ENCODE measurements at regions not wholly inside any gene's neighbourhood (a gene's known extent, or its start where the extent isn't known, plus 50 kb on each side); places are given as distances from the start of the nearest gene placed in this dataset.

DNA sequence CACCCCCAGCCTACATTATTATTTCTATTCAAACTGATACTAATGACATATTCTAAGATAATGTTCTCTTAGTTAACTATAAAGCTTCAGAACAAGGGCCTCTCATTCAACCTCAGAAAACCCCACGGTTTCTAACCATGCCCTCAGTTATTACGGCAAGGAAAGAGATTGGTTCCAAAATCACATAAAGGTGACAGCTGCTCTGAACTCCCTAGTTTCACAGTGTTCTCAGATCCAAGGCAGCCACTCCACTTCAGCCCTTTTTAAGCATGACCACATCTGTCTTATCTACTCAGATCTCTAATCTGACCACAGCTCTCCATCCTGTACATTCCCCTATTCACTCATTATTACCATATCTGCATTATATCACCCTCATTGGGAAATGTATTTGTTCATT, 98.8 kb upstream of the CEP85L start:
- TF ChIP-seq, protein P1, sequence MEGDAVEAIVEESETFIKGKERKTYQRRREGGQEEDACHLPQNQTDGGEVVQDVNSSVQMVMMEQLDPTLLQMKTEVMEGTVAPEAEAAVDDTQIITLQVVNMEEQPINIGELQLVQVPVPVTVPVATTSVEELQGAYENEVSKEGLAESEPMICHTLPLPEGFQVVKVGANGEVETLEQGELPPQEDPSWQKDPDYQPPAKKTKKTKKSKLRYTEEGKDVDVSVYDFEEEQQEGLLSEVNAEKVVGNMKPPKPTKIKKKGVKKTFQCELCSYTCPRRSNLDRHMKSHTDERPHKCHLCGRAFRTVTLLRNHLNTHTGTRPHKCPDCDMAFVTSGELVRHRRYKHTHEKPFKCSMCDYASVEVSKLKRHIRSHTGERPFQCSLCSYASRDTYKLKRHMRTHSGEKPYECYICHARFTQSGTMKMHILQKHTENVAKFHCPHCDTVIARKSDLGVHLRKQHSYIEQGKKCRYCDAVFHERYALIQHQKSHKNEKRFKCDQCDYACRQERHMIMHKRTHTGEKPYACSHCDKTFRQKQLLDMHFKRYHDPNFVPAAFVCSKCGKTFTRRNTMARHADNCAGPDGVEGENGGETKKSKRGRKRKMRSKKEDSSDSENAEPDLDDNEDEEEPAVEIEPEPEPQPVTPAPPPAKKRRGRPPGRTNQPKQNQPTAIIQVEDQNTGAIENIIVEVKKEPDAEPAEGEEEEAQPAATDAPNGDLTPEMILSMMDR (IDR thresholded peaks at IDR 0.05) = no peak
- H3K27ac ChIP-seq = no peak overlapping the region
- no peaks in the 10 kb centered on the region for H3K27me3 ChIP-seq
- H3K4me1 ChIP-seq (ENCODE audit: control insufficient read depth in 1 of 2, insufficient read depth in 1 of 2, low read depth in 1 of 2, low read length in 1 of 2) = peaks cover 35 to 39% of the 10 kb centered on the region in 2 experiments
- no peaks in the 10 kb centered on the region for H3K36me3 ChIP-seq
- no peaks in the 10 kb centered on the region for H3K9me3 ChIP-seq
- H3K4me3 ChIP-seq (ENCODE audit: low read depth in 1 of 2, low read length in 1 of 2) = no peak overlapping the region

DNA sequence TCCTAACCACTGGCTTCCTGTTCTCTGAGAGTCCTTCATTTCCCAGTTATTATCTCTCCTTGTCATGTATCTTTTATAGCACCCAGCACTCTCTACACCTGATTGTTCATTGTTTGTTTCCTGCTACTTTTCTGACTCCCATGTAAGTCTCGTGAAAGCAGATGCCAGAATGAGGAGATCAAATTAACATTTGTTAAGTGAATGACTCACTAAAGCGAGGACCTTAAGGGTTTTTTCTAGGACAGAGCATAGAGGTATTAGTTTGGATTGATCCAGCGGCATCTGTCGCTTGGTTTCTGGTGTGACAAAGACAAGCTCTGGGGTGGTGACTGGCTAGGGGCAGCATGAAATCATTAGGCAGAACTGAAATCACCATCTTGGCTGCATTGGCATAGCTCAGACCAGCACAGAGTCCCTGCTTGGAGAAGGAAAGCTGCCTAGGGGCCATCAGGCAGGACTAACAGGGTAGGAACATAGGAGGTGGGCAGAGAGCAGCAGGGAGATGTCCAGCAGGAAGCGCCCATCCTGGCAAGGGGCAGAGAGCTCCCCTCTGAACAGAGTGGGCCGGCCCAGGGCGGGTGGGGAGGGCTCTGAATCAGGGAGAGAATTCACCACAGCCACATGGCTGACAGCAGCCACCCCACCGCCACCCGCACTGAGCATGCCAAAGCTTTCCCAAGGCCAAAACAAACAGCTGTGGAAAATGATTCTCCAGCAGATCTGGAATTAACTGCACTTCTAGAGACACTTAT, 97.1 kb upstream of the CEP85L start:
- TF ChIP-seq, protein P1 (IDR thresholded peaks at IDR 0.05) = no peak
- Histone ChIP-seq H3K36me3 (no peaks in the 10 kb centered on the region), H3K4me3 (ENCODE audit: low read depth in 1 of 2, low read length in 1 of 2) (peak overlapping the region in 1 of 2 experiments; percentile 19), H3K9me3 (no peaks in the 10 kb centered on the region), H3K4me1 (ENCODE audit: control insufficient read depth in 1 of 2, insufficient read depth in 1 of 2, low read depth in 1 of 2, low read length in 1 of 2) (peaks cover 37 to 50% of the 10 kb centered on the region in 2 experiments), H3K27ac (peak overlapping the region; percentile 87), H3K27me3 (no peaks in the 10 kb centered on the region)

DNA sequence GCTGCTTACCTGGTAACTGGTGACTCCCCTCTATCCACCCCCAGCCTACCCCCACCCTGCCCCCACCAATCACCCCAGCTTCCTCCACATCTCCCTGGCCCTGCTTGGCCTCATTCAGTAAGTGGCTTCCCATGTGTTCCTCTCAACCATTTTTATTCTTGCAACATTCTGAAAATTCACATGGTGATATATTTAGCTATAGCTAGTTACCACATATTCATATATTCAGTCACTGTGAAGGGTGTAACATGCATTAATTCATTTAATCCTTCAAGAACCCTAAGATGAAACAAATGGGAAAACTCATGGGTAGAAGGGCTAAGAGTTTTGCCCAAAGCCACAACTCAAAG, 95.4 kb upstream of the CEP85L start:
- no peaks in the 10 kb centered on the region for H3K9me3 ChIP-seq
- no peaks in the 10 kb centered on the region for H3K27me3 ChIP-seq
- TF ChIP-seq, protein P1 (IDR thresholded peaks at IDR 0.05) = no peak
- H3K27ac ChIP-seq = peak overlapping the region; percentile 87
- peak overlapping the region in 1 of 2 experiments; percentile 47 for H3K4me3 ChIP-seq (ENCODE audit: low read depth in 1 of 2, low read length in 1 of 2)
- H3K4me1 ChIP-seq (ENCODE audit: control insufficient read depth in 1 of 2, insufficient read depth in 1 of 2, low read depth in 1 of 2, low read length in 1 of 2) = peaks cover 37 to 50% of the 10 kb centered on the region in 2 experiments
- no peaks in the 10 kb centered on the region for H3K36me3 ChIP-seq

DNA sequence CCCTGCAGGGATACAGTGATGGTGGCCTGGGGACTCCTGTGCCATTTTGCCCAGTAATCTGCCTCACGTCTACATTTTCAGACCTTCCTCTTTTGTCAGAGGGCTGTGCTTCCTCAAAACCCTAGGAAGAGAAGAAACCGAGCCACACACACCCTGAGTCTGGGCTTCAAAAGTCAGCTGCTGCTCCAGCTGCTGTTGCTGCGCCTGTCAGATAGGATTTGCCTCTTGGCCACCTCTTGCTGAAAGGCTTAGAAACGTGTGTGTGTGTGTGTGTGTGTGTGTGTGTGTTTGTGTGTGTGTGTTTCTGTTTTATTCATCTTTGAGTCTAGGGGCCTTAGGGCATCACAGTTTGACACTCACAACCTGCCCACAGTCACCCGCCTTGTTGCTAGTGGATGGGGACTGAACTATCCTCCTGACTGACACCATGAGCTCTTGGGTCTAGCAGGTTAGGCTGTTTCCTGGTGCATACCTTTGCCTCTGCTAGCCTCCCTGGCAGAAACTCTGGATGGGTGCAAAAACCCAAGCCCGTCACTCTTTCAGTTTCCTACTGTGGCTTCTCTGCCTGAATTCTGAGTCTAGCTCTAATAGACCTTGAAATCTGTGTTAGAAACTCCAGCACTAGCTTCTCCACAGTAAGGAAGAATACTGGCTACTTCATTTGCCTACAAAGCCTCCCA, 94.9 kb upstream of the CEP85L start:
- no peaks in the 10 kb centered on the region for H3K9me3 ChIP-seq
- TF ChIP-seq, protein P1 (IDR thresholded peaks at IDR 0.05) = no peak
- no peaks in the 10 kb centered on the region for H3K36me3 ChIP-seq
- peaks cover 37 to 50% of the 10 kb centered on the region in 2 experiments for H3K4me1 ChIP-seq (ENCODE audit: control insufficient read depth in 1 of 2, insufficient read depth in 1 of 2, low read depth in 1 of 2, low read length in 1 of 2)
- H3K27ac ChIP-seq = peak overlapping the region; percentile 87
- peak overlapping the region; percentile 47 to 50 for H3K4me3 ChIP-seq (ENCODE audit: low read depth in 1 of 2, low read length in 1 of 2)
- H3K27me3 ChIP-seq = no peaks in the 10 kb centered on the region

DNA sequence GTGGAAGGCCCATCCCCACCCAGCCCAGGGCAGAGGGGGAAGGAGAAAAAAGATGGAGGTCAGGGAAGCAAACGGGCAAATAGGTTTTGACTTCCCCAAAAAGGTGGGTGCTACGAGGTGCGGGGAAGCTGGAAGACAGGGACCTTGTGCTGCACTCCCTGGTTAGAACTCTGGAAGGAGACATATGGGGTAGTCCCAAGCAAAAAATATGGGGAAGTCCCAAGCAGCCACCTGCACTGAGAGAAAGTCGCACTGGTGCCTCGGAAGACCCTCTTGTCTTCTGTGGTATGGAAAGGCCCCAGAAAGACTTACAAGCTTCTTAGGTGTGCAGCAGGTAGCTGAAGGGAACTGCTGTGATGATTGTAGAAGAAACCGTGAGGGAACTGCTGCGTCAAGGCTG, 93.8 kb upstream of the CEP85L start:
- Histone ChIP-seq H3K4me1 (ENCODE audit: control insufficient read depth in 1 of 2, insufficient read depth in 1 of 2, low read depth in 1 of 2, low read length in 1 of 2) (peaks cover 37 to 50% of the 10 kb centered on the region in 2 experiments), H3K27me3 (no peaks in the 10 kb centered on the region), H3K4me3 (ENCODE audit: low read depth in 1 of 2, low read length in 1 of 2) (no peak overlapping the region), H3K9me3 (no peaks in the 10 kb centered on the region), H3K36me3 (no peaks in the 10 kb centered on the region), H3K27ac (peak overlapping the region; percentile 87)
- TF ChIP-seq, protein P1 (IDR thresholded peaks at IDR 0.05) = no peak
